GM23338 (cell line): ENCODE measurements at regions not wholly inside any gene's neighbourhood (a gene's known extent, or its start where the extent isn't known, plus 50 kb on each side); places are given as distances from the start of the nearest gene placed in this dataset.
A peak's percentile ranks its signal among the peaks of the same experiment; 100 is the strongest.

Source experiments
- ATAC-seq: fragments of 200-7000 bp; cut with Tn5 transposase; 3 replicates; pipeline ENCODE4 v1.9.1; 2020
- DNase-seq: peaks from one replicate; pipeline ENCODE4 v3.0.0-alpha.2; 2015; ENCODE audit warnings: low spot score
- H2AFZ ChIP-seq: fragments of 200-600 bp; sonication (generic); 2 replicates; pipeline ENCODE4 v1.8.0; 2016; ENCODE audit warnings: antibody characterized with exemption, mild to moderate bottlenecking, moderate library complexity
- H3F3A ChIP-seq: fragments of 200-600 bp; sonication (generic); replicated peaks from 2 replicates; pipeline ENCODE4 v1.8.0; 2017; ENCODE audit warnings: antibody characterized with exemption, mixed run types, low read depth
- H3K27ac ChIP-seq: fragments of 200-600 bp; sonication (generic); 2 replicates; pipeline ENCODE4 v1.6.1; 2016; ENCODE audit warnings: low read depth
- H3K27me3 ChIP-seq: fragments of 200-600 bp; sonication (generic); 2 replicates; pipeline ENCODE4 v1.8.0; 2016; ENCODE audit warnings: mild to moderate bottlenecking, mixed run types, moderate library complexity; ENCODE audit not compliant: insufficient read depth
- H3K36me3 ChIP-seq: fragments of 200-600 bp; sonication (generic); 2 replicates; pipeline ENCODE4 v1.8.0; 2016; ENCODE audit warnings: mild to moderate bottlenecking; ENCODE audit not compliant: insufficient read depth
- H3K4me1 ChIP-seq: fragments of 200-600 bp; sonication (generic); 2 replicates; pipeline ENCODE4 v1.8.0; 2016; ENCODE audit warnings: mild to moderate bottlenecking, moderate library complexity; ENCODE audit not compliant: insufficient read depth
- H3K4me2 ChIP-seq: fragments of 200-600 bp; sonication (generic); 2 replicates; pipeline ENCODE4 v1.7.1; 2017; ENCODE audit warnings: mixed run types
- H3K4me3 ChIP-seq: fragments of 200-600 bp; sonication (generic); 2 replicates; pipeline ENCODE4 v1.6.1; 2016; ENCODE audit warnings: mixed run types
- H3K79me2 ChIP-seq: fragments of 200-600 bp; sonication (generic); replicated peaks from 2 replicates; pipeline ENCODE4 v1.8.0; 2017; ENCODE audit warnings: mild to moderate bottlenecking; ENCODE audit not compliant: insufficient read depth
- H3K9me2 ChIP-seq: fragments of 200-600 bp; sonication (generic); 2 replicates; pipeline ENCODE4 v1.8.0; 2017; ENCODE audit not compliant: insufficient read depth
- H4K20me1 ChIP-seq: fragments of 200-600 bp; sonication (generic); replicated peaks from 2 replicates; pipeline ENCODE4 v1.8.0; 2017; ENCODE audit warnings: mild to moderate bottlenecking; ENCODE audit not compliant: insufficient read depth
- H3K27ac Mint-ChIP-seq: 2 replicates; pipeline ENCODE4 v1.8.0; 2020; ENCODE audit warnings: inconsistent platforms, mild to moderate bottlenecking, moderate library complexity, mixed read lengths
- H3K27me3 Mint-ChIP-seq: 3 replicates; pipeline ENCODE4 v1.8.0; 2022; ENCODE audit warnings: low read depth, mild to moderate bottlenecking, moderate library complexity, mixed read lengths, inconsistent platforms; ENCODE audit not compliant: insufficient read depth, poor library complexity
- H3K36me3 Mint-ChIP-seq: 3 replicates; pipeline ENCODE4 v1.8.0; 2021; ENCODE audit warnings: low read depth, mild to moderate bottlenecking, inconsistent platforms, moderate library complexity, mixed read lengths
- H3K4me1 Mint-ChIP-seq: 3 replicates; pipeline ENCODE4 v1.8.0; 2020; ENCODE audit warnings: mild to moderate bottlenecking, inconsistent platforms, mixed read lengths
- H3K4me3 Mint-ChIP-seq: 3 replicates; pipeline ENCODE4 v1.8.0; 2021; ENCODE audit warnings: moderate library complexity, mild to moderate bottlenecking, inconsistent platforms, mixed read lengths
- H3K9me3 Mint-ChIP-seq: 3 replicates; pipeline ENCODE4 v1.8.0; 2020; ENCODE audit warnings: moderate library complexity, mild to moderate bottlenecking, inconsistent platforms, mixed read lengths
- EZH2 ChIP-seq: fragments of 200-600 bp; sonication (generic); IDR thresholded peaks from one replicate; pipeline ENCODE4 v1.8.0; 2017; ENCODE audit warnings: antibody characterized with exemption, mild to moderate bottlenecking, low read depth; ENCODE audit not compliant: unreplicated experiment
- EZH2phosphoT487 ChIP-seq: fragments of 200-600 bp; sonication (generic); IDR thresholded peaks from one replicate; pipeline ENCODE4 v1.8.1; 2018; ENCODE audit warnings: antibody characterized with exemption; ENCODE audit not compliant: unreplicated experiment
- JUNB ChIP-seq: IDR thresholded peaks from one replicate; pipeline ENCODE4 v1.6.1; 2016; ENCODE audit warnings: antibody characterized with exemption; ENCODE audit not compliant: unreplicated experiment
- STAT1 ChIP-seq: IDR thresholded peaks from one replicate; pipeline ENCODE4 v1.6.1; 2016; ENCODE audit warnings: antibody characterized with exemption; ENCODE audit not compliant: unreplicated experiment
- ZNF114 ChIP-seq: fragments of 250-450 bp; sonication (Bioruptor Pico); IDR thresholded peaks from 2 replicates; pipeline ENCODE4 v1.5.0; 2020; ENCODE audit warnings: mild to moderate bottlenecking, moderate library complexity
- ZNF331 ChIP-seq: fragments of 250-450 bp; sonication (Bioruptor Pico); IDR thresholded peaks from 2 replicates; pipeline ENCODE4 v1.5.0; 2020; ENCODE audit warnings: low read depth, mild to moderate bottlenecking, moderate library complexity
- TF ChIP-seq, protein P1 (sequence below), 2 experiments: fragments of 200-600 bp in 1 of 2; sonication (generic) in 1 of 2; conservative IDR thresholded peaks; 2 replicates each; pipeline versions ENCODE4 v1.5.1 to v1.6.1; 2016 to 2017; ENCODE audit warnings: antibody characterized with exemption in 2 of 2, low read depth in 2 of 2, mild to moderate bottlenecking in 2 of 2, moderate library complexity in 1 of 2
- TF ChIP-seq, protein P2 (sequence below): IDR thresholded peaks from one replicate; pipeline ENCODE4 v1.6.1; 2018; ENCODE audit warnings: antibody characterized with exemption; ENCODE audit not compliant: unreplicated experiment
- TF ChIP-seq, protein P3 (sequence below): IDR thresholded peaks from 2 replicates; pipeline ENCODE4 v1.6.1; 2016; ENCODE audit warnings: antibody characterized with exemption

DNA sequence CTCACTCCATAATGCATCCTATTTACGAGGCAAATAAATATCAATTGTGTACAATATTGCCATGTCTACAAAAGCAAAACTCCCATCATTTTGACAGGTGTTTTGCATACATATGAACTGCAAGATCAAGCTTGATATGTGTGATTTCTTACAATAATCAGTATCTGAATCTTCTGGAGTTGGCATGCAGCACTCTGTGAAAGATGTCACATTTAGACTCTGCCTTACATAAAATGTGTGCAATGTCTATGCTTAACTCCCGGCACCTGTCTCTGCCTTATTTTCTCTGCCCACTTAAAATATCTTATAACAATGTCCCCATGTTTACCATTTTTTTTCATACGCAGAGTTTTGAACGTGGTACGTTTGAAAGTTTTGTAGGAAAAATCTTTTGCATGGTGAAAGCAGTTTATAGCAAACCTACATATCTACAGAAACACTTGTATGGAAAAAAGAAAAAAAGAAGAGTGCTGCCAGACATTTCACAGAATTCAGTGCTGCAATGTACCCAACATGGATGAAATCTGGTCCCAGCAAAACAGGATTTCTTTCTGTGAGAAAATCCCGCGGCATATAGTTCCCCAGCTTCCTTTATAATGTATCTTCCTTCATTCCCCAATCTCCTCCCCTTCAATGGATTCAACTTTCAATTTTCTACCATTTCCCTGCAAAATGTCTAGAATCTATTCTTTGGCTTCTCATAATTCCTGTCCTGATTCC, 114.1 kb upstream of the NRP1 start:
- H3K36me3 Mint-ChIP-seq = no peaks in the 10 kb centered on the region
- no peak overlapping the region for H3K4me3 ChIP-seq
- no peaks in the 10 kb centered on the region for H3K27me3 ChIP-seq
- H3F3A ChIP-seq = no peaks in the 10 kb centered on the region
- H3K9me2 ChIP-seq = no peaks in the 10 kb centered on the region
- no peaks in the 10 kb centered on the region for H3K79me2 ChIP-seq
- H3K27ac Mint-ChIP-seq = no peak overlapping the region
- H3K4me1 ChIP-seq = no peaks in the 10 kb centered on the region
- H3K27ac ChIP-seq = no peak overlapping the region
- H3K4me2 ChIP-seq = no peak overlapping the region
- H3K36me3 ChIP-seq = no peaks in the 10 kb centered on the region
- H3K9me3 Mint-ChIP-seq = peaks cover 5% of the 10 kb centered on the region; the same call in 2 of the 3 replicates
- TF ChIP-seq, protein P1, sequence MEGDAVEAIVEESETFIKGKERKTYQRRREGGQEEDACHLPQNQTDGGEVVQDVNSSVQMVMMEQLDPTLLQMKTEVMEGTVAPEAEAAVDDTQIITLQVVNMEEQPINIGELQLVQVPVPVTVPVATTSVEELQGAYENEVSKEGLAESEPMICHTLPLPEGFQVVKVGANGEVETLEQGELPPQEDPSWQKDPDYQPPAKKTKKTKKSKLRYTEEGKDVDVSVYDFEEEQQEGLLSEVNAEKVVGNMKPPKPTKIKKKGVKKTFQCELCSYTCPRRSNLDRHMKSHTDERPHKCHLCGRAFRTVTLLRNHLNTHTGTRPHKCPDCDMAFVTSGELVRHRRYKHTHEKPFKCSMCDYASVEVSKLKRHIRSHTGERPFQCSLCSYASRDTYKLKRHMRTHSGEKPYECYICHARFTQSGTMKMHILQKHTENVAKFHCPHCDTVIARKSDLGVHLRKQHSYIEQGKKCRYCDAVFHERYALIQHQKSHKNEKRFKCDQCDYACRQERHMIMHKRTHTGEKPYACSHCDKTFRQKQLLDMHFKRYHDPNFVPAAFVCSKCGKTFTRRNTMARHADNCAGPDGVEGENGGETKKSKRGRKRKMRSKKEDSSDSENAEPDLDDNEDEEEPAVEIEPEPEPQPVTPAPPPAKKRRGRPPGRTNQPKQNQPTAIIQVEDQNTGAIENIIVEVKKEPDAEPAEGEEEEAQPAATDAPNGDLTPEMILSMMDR (conservative IDR thresholded peaks at IDR 0.05; ENCODE audit: low read depth in 2 of 2) = no peak
- TF ChIP-seq JUNB (no peak), EZH2 (no peak)
- TF ChIP-seq, protein P2, sequence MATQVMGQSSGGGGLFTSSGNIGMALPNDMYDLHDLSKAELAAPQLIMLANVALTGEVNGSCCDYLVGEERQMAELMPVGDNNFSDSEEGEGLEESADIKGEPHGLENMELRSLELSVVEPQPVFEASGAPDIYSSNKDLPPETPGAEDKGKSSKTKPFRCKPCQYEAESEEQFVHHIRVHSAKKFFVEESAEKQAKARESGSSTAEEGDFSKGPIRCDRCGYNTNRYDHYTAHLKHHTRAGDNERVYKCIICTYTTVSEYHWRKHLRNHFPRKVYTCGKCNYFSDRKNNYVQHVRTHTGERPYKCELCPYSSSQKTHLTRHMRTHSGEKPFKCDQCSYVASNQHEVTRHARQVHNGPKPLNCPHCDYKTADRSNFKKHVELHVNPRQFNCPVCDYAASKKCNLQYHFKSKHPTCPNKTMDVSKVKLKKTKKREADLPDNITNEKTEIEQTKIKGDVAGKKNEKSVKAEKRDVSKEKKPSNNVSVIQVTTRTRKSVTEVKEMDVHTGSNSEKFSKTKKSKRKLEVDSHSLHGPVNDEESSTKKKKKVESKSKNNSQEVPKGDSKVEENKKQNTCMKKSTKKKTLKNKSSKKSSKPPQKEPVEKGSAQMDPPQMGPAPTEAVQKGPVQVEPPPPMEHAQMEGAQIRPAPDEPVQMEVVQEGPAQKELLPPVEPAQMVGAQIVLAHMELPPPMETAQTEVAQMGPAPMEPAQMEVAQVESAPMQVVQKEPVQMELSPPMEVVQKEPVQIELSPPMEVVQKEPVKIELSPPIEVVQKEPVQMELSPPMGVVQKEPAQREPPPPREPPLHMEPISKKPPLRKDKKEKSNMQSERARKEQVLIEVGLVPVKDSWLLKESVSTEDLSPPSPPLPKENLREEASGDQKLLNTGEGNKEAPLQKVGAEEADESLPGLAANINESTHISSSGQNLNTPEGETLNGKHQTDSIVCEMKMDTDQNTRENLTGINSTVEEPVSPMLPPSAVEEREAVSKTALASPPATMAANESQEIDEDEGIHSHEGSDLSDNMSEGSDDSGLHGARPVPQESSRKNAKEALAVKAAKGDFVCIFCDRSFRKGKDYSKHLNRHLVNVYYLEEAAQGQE = no peak
- no peaks in the 10 kb centered on the region; the same call in 2 of the 3 replicates for H3K4me1 Mint-ChIP-seq
- no peaks in the 10 kb centered on the region for H3K27me3 Mint-ChIP-seq
- H2AFZ ChIP-seq = no peak overlapping the region
- no peak overlapping the region for H3K4me3 Mint-ChIP-seq
- H4K20me1 ChIP-seq = no peaks in the 10 kb centered on the region
- DNase-seq = no peak
- ATAC-seq = no peak

DNA sequence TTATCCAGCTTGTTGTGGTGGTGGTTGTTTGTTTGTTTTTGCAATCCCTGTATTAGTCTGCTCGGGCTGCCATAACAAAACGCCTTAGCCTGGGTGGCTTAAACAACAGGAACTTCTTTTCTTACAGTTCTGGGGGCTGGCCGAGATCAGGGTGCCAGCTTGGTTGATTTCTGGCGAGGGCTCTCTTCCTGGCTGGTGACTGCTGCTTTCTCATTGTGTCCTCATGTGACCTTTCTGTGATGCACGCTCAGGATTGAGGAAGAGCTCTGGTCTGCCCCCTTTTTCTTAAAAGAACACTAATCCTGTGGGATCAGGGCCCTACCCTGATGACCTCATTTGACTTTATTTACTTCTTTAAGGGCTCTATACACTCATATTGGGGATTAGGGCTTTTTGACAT, 107.1 kb upstream of the NRP1 start:
- H3K27ac ChIP-seq = no peak overlapping the region
- H3K4me1 Mint-ChIP-seq = no peaks in the 10 kb centered on the region; the same call in 2 of the 3 replicates
- H3K9me3 Mint-ChIP-seq = no peaks in the 10 kb centered on the region
- H4K20me1 ChIP-seq = no peaks in the 10 kb centered on the region
- H3F3A ChIP-seq = no peaks in the 10 kb centered on the region
- no peak overlapping the region for H3K4me3 ChIP-seq
- no peaks in the 10 kb centered on the region for H3K27me3 ChIP-seq
- no peaks in the 10 kb centered on the region for H3K79me2 ChIP-seq
- no peak overlapping the region for H3K27ac Mint-ChIP-seq
- peaks cover 6% of the 10 kb centered on the region; the same call in 1 of the 2 replicates for H3K9me2 ChIP-seq
- H3K27me3 Mint-ChIP-seq = no peaks in the 10 kb centered on the region
- ATAC-seq = no peak
- DNase-seq = peak; percentile 3
- H3K4me2 ChIP-seq = no peak overlapping the region
- H3K36me3 ChIP-seq = no peaks in the 10 kb centered on the region
- H3K36me3 Mint-ChIP-seq = no peaks in the 10 kb centered on the region
- H3K4me1 ChIP-seq = no peaks in the 10 kb centered on the region
- TF ChIP-seq, protein P3, sequence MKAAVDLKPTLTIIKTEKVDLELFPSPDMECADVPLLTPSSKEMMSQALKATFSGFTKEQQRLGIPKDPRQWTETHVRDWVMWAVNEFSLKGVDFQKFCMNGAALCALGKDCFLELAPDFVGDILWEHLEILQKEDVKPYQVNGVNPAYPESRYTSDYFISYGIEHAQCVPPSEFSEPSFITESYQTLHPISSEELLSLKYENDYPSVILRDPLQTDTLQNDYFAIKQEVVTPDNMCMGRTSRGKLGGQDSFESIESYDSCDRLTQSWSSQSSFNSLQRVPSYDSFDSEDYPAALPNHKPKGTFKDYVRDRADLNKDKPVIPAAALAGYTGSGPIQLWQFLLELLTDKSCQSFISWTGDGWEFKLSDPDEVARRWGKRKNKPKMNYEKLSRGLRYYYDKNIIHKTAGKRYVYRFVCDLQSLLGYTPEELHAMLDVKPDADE = no peak
- TF ChIP-seq EZH2phosphoT487 (no peak), STAT1 (no peak), ZNF331 (CRISPR knock-in tag) (no peak), ZNF114 (no peak), JUNB (no peak)
- TF ChIP-seq, protein P1 (conservative IDR thresholded peaks at IDR 0.05; ENCODE audit: low read depth in 2 of 2) = no peak
- TF ChIP-seq, protein P2 = no peak
- peak overlapping the region; percentile 60; the same call in 1 of the 2 replicates for H2AFZ ChIP-seq
- no peak overlapping the region for H3K4me3 Mint-ChIP-seq
